Loucy (cell line): ENCODE measurements at regions not wholly inside any gene's neighbourhood (a gene's known extent, or its start where the extent isn't known, plus 50 kb on each side); places are given as distances from the start of the nearest gene placed in this dataset.
"Not testable (repeated sequence)": the region's sequence is repeated elsewhere in the genome, so short reads cannot be mapped to it uniquely, and the experiment has no call there.

Source experiments
- EZH2phosphoT487 ChIP-seq: fragments of 200-600 bp; IDR thresholded peaks from 2 replicates; pipeline ENCODE4 v1.6.1; 2018; ENCODE audit warnings: antibody characterized with exemption, mild to moderate bottlenecking, moderate library complexity, borderline replicate concordance
- TF ChIP-seq, protein P1 (sequence below): fragments of 200-600 bp; sonication (generic); conservative IDR thresholded peaks from 2 replicates; pipeline ENCODE4 v1.5.1; 2014; ENCODE audit warnings: mild to moderate bottlenecking, antibody characterized with exemption, low read length

DNA sequence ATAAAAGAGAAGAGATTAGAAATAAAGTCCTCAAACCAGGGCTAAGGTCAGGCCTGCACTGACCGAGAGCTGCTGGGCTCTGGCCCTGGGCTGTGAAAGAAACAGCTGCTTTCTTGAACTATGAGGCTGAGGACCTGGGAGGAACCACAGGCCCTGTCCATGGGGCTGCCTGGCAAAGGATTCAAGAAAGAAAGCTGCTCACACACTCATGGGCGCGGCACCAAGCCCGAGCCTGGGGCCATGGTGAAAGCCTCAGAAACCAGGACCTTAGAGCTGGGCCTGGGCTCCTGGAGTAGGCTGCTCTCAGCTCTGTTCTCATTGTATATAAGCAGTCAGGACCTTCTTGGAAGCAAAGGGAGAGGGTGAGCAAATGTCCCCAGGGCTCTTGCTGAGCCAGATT, 601.9 kb downstream of the RPIA start:
- TF ChIP-seq, protein P1, sequence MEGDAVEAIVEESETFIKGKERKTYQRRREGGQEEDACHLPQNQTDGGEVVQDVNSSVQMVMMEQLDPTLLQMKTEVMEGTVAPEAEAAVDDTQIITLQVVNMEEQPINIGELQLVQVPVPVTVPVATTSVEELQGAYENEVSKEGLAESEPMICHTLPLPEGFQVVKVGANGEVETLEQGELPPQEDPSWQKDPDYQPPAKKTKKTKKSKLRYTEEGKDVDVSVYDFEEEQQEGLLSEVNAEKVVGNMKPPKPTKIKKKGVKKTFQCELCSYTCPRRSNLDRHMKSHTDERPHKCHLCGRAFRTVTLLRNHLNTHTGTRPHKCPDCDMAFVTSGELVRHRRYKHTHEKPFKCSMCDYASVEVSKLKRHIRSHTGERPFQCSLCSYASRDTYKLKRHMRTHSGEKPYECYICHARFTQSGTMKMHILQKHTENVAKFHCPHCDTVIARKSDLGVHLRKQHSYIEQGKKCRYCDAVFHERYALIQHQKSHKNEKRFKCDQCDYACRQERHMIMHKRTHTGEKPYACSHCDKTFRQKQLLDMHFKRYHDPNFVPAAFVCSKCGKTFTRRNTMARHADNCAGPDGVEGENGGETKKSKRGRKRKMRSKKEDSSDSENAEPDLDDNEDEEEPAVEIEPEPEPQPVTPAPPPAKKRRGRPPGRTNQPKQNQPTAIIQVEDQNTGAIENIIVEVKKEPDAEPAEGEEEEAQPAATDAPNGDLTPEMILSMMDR, result not testable (repeated sequence)
- not testable (repeated sequence) for TF ChIP-seq EZH2phosphoT487
